ENCODE measurements at regions not wholly inside any gene's neighbourhood (a gene's known extent, or its start where the extent isn't known, plus 50 kb on each side); places are given as distances from the start of the nearest gene placed in this dataset.

- TF ChIP-seq FOXM1 (IDR thresholded peaks at IDR 0.05; ENCODE audit: borderline replicate concordance) (no peak), ELF4 (IDR thresholded peaks at IDR 0.05) (no peak), FOXK2 (IDR thresholded peaks at IDR 0.05) (no peak), ZNF384 (IDR thresholded peaks at IDR 0.05) (no peak), ARNT (IDR thresholded peaks at IDR 0.05) (no peak), CTBP1 (IDR thresholded peaks at IDR 0.05; ENCODE audit: borderline replicate concordance) (no peak), PKNOX1 (IDR thresholded peaks at IDR 0.05) (no peak), LEF1 (IDR thresholded peaks at IDR 0.05; ENCODE audit: borderline replicate concordance) (no peak), NFRKB (IDR thresholded peaks at IDR 0.05) (no peak), SUZ12 (IDR thresholded peaks at IDR 0.05) (no peak), BHLHE40 (IDR thresholded peaks at IDR 0.05; ENCODE audit: borderline replicate concordance) (no peak), FOXA1 (IDR thresholded peaks at IDR 0.05) (no peak)
These were observed 94.9 kb upstream of the DDIT4L start for GRCh38 chr4:100285121-100285520.
